Chondrocyte (in vitro differentiated cells): ENCODE measurements at regions not wholly inside any gene's neighbourhood (a gene's known extent, or its start where the extent isn't known, plus 50 kb on each side); places are given as distances from the start of the nearest gene placed in this dataset.

Experiments
- DNase-seq: peaks from one replicate; pipeline ENCODE4 v3.0.0; 2021; ENCODE audit warnings: mixed read lengths, low spot score
- H3K27ac Mint-ChIP-seq: one replicate; pipeline ENCODE4 v1.8.0; 2021; ENCODE audit warnings: mild to moderate bottlenecking, moderate library complexity, mixed read lengths; ENCODE audit not compliant: unreplicated experiment
- H3K27me3 Mint-ChIP-seq: 2 replicates; pipeline ENCODE4 v1.8.0; 2021; ENCODE audit warnings: low read depth, mixed read lengths
- H3K36me3 Mint-ChIP-seq: 2 replicates; pipeline ENCODE4 v1.8.0; 2021; ENCODE audit warnings: low read depth, mixed read lengths
- H3K4me1 Mint-ChIP-seq: 2 replicates; pipeline ENCODE4 v1.8.0; 2021; ENCODE audit warnings: low read depth, mild to moderate bottlenecking, mixed read lengths
- H3K4me3 Mint-ChIP-seq: one replicate; pipeline ENCODE4 v1.8.0; 2021; ENCODE audit warnings: mild to moderate bottlenecking, moderate library complexity, mixed read lengths; ENCODE audit not compliant: unreplicated experiment
- H3K9me3 Mint-ChIP-seq: 2 replicates; pipeline ENCODE4 v1.8.0; 2021; ENCODE audit warnings: low read depth, mixed read lengths
- CTCF ChIP-seq: fragments of 200-600 bp; sonication (generic); IDR thresholded peaks from 2 replicates; pipeline ENCODE4 v1.5.0; 2021; ENCODE audit warnings: antibody characterized with exemption, mild to moderate bottlenecking, moderate library complexity

- no peak for TF ChIP-seq CTCF
- H3K9me3 Mint-ChIP-seq, result peaks cover 8% of the 10 kb centered on the region
- no peaks in the 10 kb centered on the region for H3K36me3 Mint-ChIP-seq
- DNase-seq, result no peak
- peaks cover 13% of the 10 kb centered on the region for H3K27me3 Mint-ChIP-seq
- H3K27ac Mint-ChIP-seq, result no peak overlapping the region
- no peaks in the 10 kb centered on the region for H3K4me1 Mint-ChIP-seq
- H3K4me3 Mint-ChIP-seq, result no peak overlapping the region
Measured at GRCh38 chr2:118325321-118325955, 237.2 kb downstream of the INSIG2 start.

GRCh38 chr2:118322406-118322805 is 234.1 kb downstream of the INSIG2 start:
- DNase-seq, result no peak
- H3K36me3 Mint-ChIP-seq, result no peaks in the 10 kb centered on the region

GRCh38 chr2:118321432-118322105 is 233.3 kb downstream of the INSIG2 start:
- no peaks in the 10 kb centered on the region for H3K4me1 Mint-ChIP-seq
- DNase-seq, result no peak
- H3K27ac Mint-ChIP-seq, result no peak overlapping the region
- TF ChIP-seq CTCF, result no peak
- peaks cover 5% of the 10 kb centered on the region for H3K9me3 Mint-ChIP-seq
- H3K27me3 Mint-ChIP-seq, result peaks cover 19% of the 10 kb centered on the region
- no peaks in the 10 kb centered on the region for H3K36me3 Mint-ChIP-seq
- no peak overlapping the region for H3K4me3 Mint-ChIP-seq

More at GRCh38 chr2:118322406-118322805, 234.1 kb downstream of the INSIG2 start:
- Mint-ChIP-seq H3K4me3 (no peak overlapping the region), H3K9me3 (peaks cover 5% of the 10 kb centered on the region), H3K27ac (no peak overlapping the region), H3K4me1 (no peaks in the 10 kb centered on the region), H3K27me3 (peaks cover 19% of the 10 kb centered on the region)
- no peak for TF ChIP-seq CTCF

- DNase-seq, result no peak
- H3K27ac Mint-ChIP-seq, result no peak overlapping the region
- H3K9me3 Mint-ChIP-seq, result peaks cover 5% of the 10 kb centered on the region
- H3K27me3 Mint-ChIP-seq, result peaks cover 19% of the 10 kb centered on the region
- H3K4me1 Mint-ChIP-seq, result no peaks in the 10 kb centered on the region
- H3K36me3 Mint-ChIP-seq, result no peaks in the 10 kb centered on the region
- H3K4me3 Mint-ChIP-seq, result no peak overlapping the region
- no peak for TF ChIP-seq CTCF
Measured at GRCh38 chr2:118320658-118321057, 232.4 kb downstream of the INSIG2 start.

GRCh38 chr2:118320196-118320595 is 231.9 kb downstream of the INSIG2 start:
- Mint-ChIP-seq H3K27ac (no peak overlapping the region), H3K4me3 (no peak overlapping the region), H3K27me3 (peaks cover 22% of the 10 kb centered on the region), H3K4me1 (no peaks in the 10 kb centered on the region), H3K9me3 (peaks cover 5% of the 10 kb centered on the region), H3K36me3 (no peaks in the 10 kb centered on the region)
- no peak for DNase-seq
- no peak for TF ChIP-seq CTCF
